ENCODE measurements at regions not wholly inside any gene's neighbourhood (a gene's known extent, or its start where the extent isn't known, plus 50 kb on each side); places are given as distances from the start of the nearest gene placed in this dataset.
A peak's percentile ranks its signal among the peaks of the same experiment; 100 is the strongest.

- Histone ChIP-seq H3K4me3 (IDR thresholded peaks at IDR 0.05; ENCODE audit: insufficient read depth, low read depth, low read length) (no peak overlapping the region), H3K27ac (peak overlapping the region; percentile 84), H3K79me2 (ENCODE audit: insufficient read depth, low read depth) (no peaks in the 10 kb centered on the region), H4K20me1 (ENCODE audit: insufficient read depth) (no peaks in the 10 kb centered on the region), H2AFZ (ENCODE audit: low read depth) (peak overlapping the region; percentile 62), H3K9ac (peak overlapping the region; percentile 28), H3K4me1 (ENCODE audit: low read depth, poor library complexity, severe bottlenecking) (peaks cover 66% of the 10 kb centered on the region), H3K4me2 (peak overlapping the region; percentile 89), H3K27me3 (ENCODE audit: insufficient read depth, low read depth) (no peaks in the 10 kb centered on the region), H3K36me3 (ENCODE audit: insufficient read depth) (no peaks in the 10 kb centered on the region)
- peak; percentile 78 for TF ChIP-seq CTCF (conservative IDR thresholded peaks at IDR 0.05; ENCODE audit: low read depth, low read length)
Measured at GRCh38 chr1:185559684-185560331, 174.4 kb upstream of the HMCN1 start.

- no peaks in the 10 kb centered on the region for H4K20me1 ChIP-seq (ENCODE audit: insufficient read depth)
Measured at GRCh38 chr1:185559151-185559550, 175.0 kb upstream of the HMCN1 start.

DNA sequence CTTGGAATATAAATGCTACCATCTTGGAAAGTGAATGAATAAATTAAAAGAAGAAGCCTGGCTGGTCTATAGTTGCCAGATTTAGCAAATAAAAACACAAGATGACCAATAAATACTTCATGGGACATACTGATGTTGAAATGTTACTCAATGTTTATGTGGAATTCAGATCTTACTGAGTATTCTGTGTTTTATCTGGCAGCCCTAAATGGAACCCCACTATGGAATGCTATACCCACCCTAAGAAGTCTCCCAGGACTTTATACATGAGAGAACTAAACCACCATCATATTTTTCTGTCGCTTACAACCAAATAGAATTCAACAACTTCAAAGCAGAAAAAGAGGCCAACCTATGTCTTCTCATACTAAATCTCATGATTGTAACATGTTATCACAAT lies 177.6 kb upstream of the HMCN1 start:
- H3K9ac ChIP-seq = no peak overlapping the region
- no peak for TF ChIP-seq CTCF (conservative IDR thresholded peaks at IDR 0.05; ENCODE audit: low read depth, low read length)

More at GRCh38 chr1:185559151-185559550, 175.0 kb upstream of the HMCN1 start:
- no peak for TF ChIP-seq CTCF (conservative IDR thresholded peaks at IDR 0.05; ENCODE audit: low read depth, low read length)
- Histone ChIP-seq H2AFZ (ENCODE audit: low read depth) (peak overlapping the region; percentile 62), H3K4me2 (peak overlapping the region; percentile 80), H3K27ac (peak overlapping the region; percentile 84), H3K27me3 (ENCODE audit: insufficient read depth, low read depth) (no peaks in the 10 kb centered on the region), H3K9ac (peak overlapping the region; percentile 28; the same call in 1 of the 2 replicates), H3K4me1 (ENCODE audit: low read depth, poor library complexity, severe bottlenecking) (peaks cover 60% of the 10 kb centered on the region), H3K79me2 (ENCODE audit: insufficient read depth, low read depth) (no peaks in the 10 kb centered on the region), H3K36me3 (ENCODE audit: insufficient read depth) (no peaks in the 10 kb centered on the region), H3K4me3 (IDR thresholded peaks at IDR 0.05; ENCODE audit: insufficient read depth, low read depth, low read length) (no peak overlapping the region)

DNA sequence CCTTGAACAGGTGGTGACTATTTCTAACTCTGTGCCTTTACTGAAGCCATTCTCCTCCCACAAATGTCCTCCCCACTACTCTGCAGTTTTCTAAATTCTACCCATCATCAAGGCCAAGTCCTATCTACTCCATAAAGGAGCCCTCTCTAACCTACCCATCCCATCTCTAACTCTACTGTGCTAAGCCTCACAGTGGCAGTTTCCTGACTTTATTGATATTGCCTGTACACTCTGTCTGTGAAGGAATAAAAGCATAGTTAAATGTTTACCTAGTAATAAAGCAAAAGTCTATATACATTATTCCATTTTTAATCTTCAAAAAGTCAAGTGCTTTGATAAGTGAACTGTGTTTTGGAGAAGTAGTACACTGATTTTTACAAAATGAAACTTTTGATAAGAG lies 178.4 kb upstream of the HMCN1 start:
- Histone ChIP-seq H4K20me1 (ENCODE audit: insufficient read depth) (no peaks in the 10 kb centered on the region), H3K27ac (no peak overlapping the region), H3K79me2 (ENCODE audit: insufficient read depth, low read depth) (no peaks in the 10 kb centered on the region), H3K4me2 (no peak overlapping the region), H3K9ac (no peak overlapping the region), H3K4me1 (ENCODE audit: low read depth, poor library complexity, severe bottlenecking) (peaks cover 28% of the 10 kb centered on the region), H3K4me3 (IDR thresholded peaks at IDR 0.05; ENCODE audit: insufficient read depth, low read depth, low read length) (no peak overlapping the region), H3K27me3 (ENCODE audit: insufficient read depth, low read depth) (no peaks in the 10 kb centered on the region), H2AFZ (ENCODE audit: low read depth) (no peak overlapping the region), H3K36me3 (ENCODE audit: insufficient read depth) (no peaks in the 10 kb centered on the region)
- TF ChIP-seq CTCF (conservative IDR thresholded peaks at IDR 0.05; ENCODE audit: low read depth, low read length) = no peak

More for the DNA sequence above, 177.6 kb upstream of the HMCN1 start:
- Histone ChIP-seq H3K4me3 (IDR thresholded peaks at IDR 0.05; ENCODE audit: insufficient read depth, low read depth, low read length) (no peak overlapping the region), H3K36me3 (ENCODE audit: insufficient read depth) (no peaks in the 10 kb centered on the region), H2AFZ (ENCODE audit: low read depth) (no peak overlapping the region), H4K20me1 (ENCODE audit: insufficient read depth) (no peaks in the 10 kb centered on the region), H3K79me2 (ENCODE audit: insufficient read depth, low read depth) (no peaks in the 10 kb centered on the region), H3K27ac (no peak overlapping the region), H3K4me1 (ENCODE audit: low read depth, poor library complexity, severe bottlenecking) (peaks cover 36% of the 10 kb centered on the region), H3K27me3 (ENCODE audit: insufficient read depth, low read depth) (no peaks in the 10 kb centered on the region), H3K4me2 (no peak overlapping the region)
